HG02571 (cell line): ENCODE measurements at regions not wholly inside any gene's neighbourhood (a gene's known extent, or its start where the extent isn't known, plus 50 kb on each side); places are given as distances from the start of the nearest gene placed in this dataset.

Experiments
- ATAC-seq: cut with Tn5 transposase; IDR thresholded peaks from one replicate; pipeline ENCODE4 v1.9.1; 2021; ENCODE audit warnings: mild to moderate bottlenecking, moderate library complexity; ENCODE audit not compliant: unreplicated experiment

GRCh38 chr5:82381591-82381990 lies 103.4 kb upstream of the RPS23 start:
- no peak for ATAC-seq

GRCh38 chr5:82376307-82376706 lies 98.2 kb upstream of the RPS23 start:
- ATAC-seq: no peak

GRCh38 chr5:82375488-82376244 lies 97.5 kb upstream of the RPS23 start:
- no peak for ATAC-seq

GRCh38 chr5:82374637-82375036 lies 96.5 kb upstream of the RPS23 start:
- no peak for ATAC-seq

- no peak for ATAC-seq
These were observed 89.8 kb upstream of the RPS23 start for GRCh38 chr5:82367930-82368329.

- ATAC-seq: no peak
These were observed 87.6 kb upstream of the RPS23 start for GRCh38 chr5:82365744-82366228.

- no peak for ATAC-seq
These were observed 86.9 kb upstream of the RPS23 start for GRCh38 chr5:82365026-82365425.

- no peak for ATAC-seq
These were observed 86.3 kb upstream of the RPS23 start for GRCh38 chr5:82364497-82364896.

GRCh38 chr5:82363524-82363923 lies 85.4 kb upstream of the RPS23 start:
- ATAC-seq: no peak

GRCh38 chr5:82362636-82363035 lies 84.5 kb upstream of the RPS23 start:
- ATAC-seq: no peak

GRCh38 chr5:82360022-82360421 lies 81.9 kb upstream of the RPS23 start:
- ATAC-seq: no peak

GRCh38 chr5:82359272-82359671 lies 81.1 kb upstream of the RPS23 start:
- no peak for ATAC-seq

GRCh38 chr5:82358457-82358856 lies 80.3 kb upstream of the RPS23 start:
- ATAC-seq: no peak

- no peak for ATAC-seq
These were observed 78.9 kb upstream of the RPS23 start for GRCh38 chr5:82356808-82357671.

GRCh38 chr5:82356021-82356420 lies 77.9 kb upstream of the RPS23 start:
- no peak for ATAC-seq

- no peak for ATAC-seq
These were observed 77.3 kb upstream of the RPS23 start for GRCh38 chr5:82355496-82355895.

GRCh38 chr5:82355053-82355452 lies 76.9 kb upstream of the RPS23 start:
- no peak for ATAC-seq

GRCh38 chr5:82354543-82354942 lies 76.4 kb upstream of the RPS23 start:
- ATAC-seq: no peak

- no peak for ATAC-seq
These were observed 75.4 kb upstream of the RPS23 start for GRCh38 chr5:82353522-82353921.

GRCh38 chr5:82352146-82352791 lies 74.1 kb upstream of the RPS23 start:
- ATAC-seq: no peak

GRCh38 chr5:82351754-82352145 lies 73.6 kb upstream of the RPS23 start:
- ATAC-seq: peak; percentile 71

- ATAC-seq: no peak
These were observed 73.1 kb upstream of the RPS23 start for GRCh38 chr5:82351297-82351696.
